GM18498 (cell line): ENCODE measurements at regions not wholly inside any gene's neighbourhood (a gene's known extent, or its start where the extent isn't known, plus 50 kb on each side); places are given as distances from the start of the nearest gene placed in this dataset.
"Not testable (repeated sequence)": the region's sequence is repeated elsewhere in the genome, so short reads cannot be mapped to it uniquely, and the experiment has no call there.

Source experiments
- ATAC-seq: cut with Tn5 transposase; IDR thresholded peaks from one replicate; pipeline ENCODE4 v1.9.1; 2021; ENCODE audit warnings: mild to moderate bottlenecking, moderate library complexity; ENCODE audit not compliant: unreplicated experiment

GRCh38 chrY:19541475-19542306 is 202.8 kb downstream of the KDM5D start:
- peak; percentile 88 for ATAC-seq

GRCh38 chrY:19535697-19536096 is 208.8 kb downstream of the KDM5D start:
- ATAC-seq: not testable (repeated sequence)

- ATAC-seq: no peak
Measured at GRCh38 chrY:19521976-19522375, 222.6 kb downstream of the KDM5D start.

- no peak for ATAC-seq
Measured at GRCh38 chrY:19503092-19503449, 241.5 kb downstream of the KDM5D start.

- no peak for ATAC-seq
Measured at GRCh38 chrY:19502169-19503091, 242.1 kb downstream of the KDM5D start.

GRCh38 chrY:19498556-19498955 is 246.0 kb downstream of the KDM5D start:
- ATAC-seq: peak; percentile 57

GRCh38 chrY:19487494-19487893 is 257.0 kb downstream of the KDM5D start:
- no peak for ATAC-seq

- ATAC-seq: no peak
Measured at GRCh38 chrY:19484997-19485396, 259.5 kb downstream of the KDM5D start.

GRCh38 chrY:19479141-19479540 is 265.4 kb downstream of the KDM5D start:
- no peak for ATAC-seq

GRCh38 chrY:19477959-19478358 is 266.6 kb downstream of the KDM5D start:
- no peak for ATAC-seq

GRCh38 chrY:19465809-19466208 is 278.7 kb downstream of the KDM5D start:
- ATAC-seq: no peak

- no peak for ATAC-seq
Measured at GRCh38 chrY:19456855-19457448, 287.6 kb downstream of the KDM5D start.

- ATAC-seq: no peak
Measured at GRCh38 chrY:19433059-19433458, 311.5 kb downstream of the KDM5D start.

GRCh38 chrY:19427736-19428518 is 316.6 kb downstream of the KDM5D start:
- no peak for ATAC-seq

GRCh38 chrY:19427191-19427590 is 317.3 kb downstream of the KDM5D start:
- not testable (repeated sequence) for ATAC-seq

- no peak for ATAC-seq
Measured at GRCh38 chrY:19410980-19411766, 333.4 kb downstream of the KDM5D start.

GRCh38 chrY:19406246-19406645 is 338.3 kb downstream of the KDM5D start:
- ATAC-seq: no peak

- ATAC-seq: no peak
Measured at GRCh38 chrY:19405598-19405997, 338.9 kb downstream of the KDM5D start.

GRCh38 chrY:19392876-19393275 is 351.6 kb downstream of the KDM5D start:
- ATAC-seq: no peak

- peak; percentile 47 for ATAC-seq
Measured at GRCh38 chrY:19391922-19392321, 352.6 kb downstream of the KDM5D start.
